AG08396 (cell line): ENCODE measurements at regions not wholly inside any gene's neighbourhood (a gene's known extent, or its start where the extent isn't known, plus 50 kb on each side); places are given as distances from the start of the nearest gene placed in this dataset.

Experiments
- DNase-seq: peaks from one replicate; pipeline ENCODE4 v3.0.0; 2012; ENCODE audit warnings: low spot score, mixed read lengths

GRCh38 chr3:178393824-178394223, 142.4 kb upstream of the KCNMB2 start:
- peak; percentile 26 for DNase-seq

GRCh38 chr3:178396318-178396717, 139.9 kb upstream of the KCNMB2 start:
- DNase-seq: no peak

DNA sequence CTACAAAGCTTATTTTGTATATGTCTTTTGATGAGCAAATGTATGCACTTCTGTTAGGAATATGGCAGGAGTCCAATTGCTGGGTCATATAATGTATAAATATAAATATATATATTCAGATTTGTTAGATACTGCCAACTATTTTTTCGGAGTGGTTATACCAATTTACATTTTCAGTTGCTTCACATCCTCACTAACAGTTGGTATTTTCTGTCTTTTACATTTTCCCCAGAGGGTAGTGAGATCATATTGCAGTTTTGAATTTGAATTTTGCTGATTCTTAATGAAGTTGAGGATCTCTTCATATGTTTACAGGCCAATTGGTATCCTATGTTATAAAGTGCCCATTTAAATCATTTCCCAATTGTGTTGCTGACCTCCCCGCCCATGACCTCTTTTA, 139.0 kb upstream of the KCNMB2 start:
- DNase-seq: no peak

- no peak for DNase-seq
These were observed 138.4 kb upstream of the KCNMB2 start for GRCh38 chr3:178397836-178398235.

DNA sequence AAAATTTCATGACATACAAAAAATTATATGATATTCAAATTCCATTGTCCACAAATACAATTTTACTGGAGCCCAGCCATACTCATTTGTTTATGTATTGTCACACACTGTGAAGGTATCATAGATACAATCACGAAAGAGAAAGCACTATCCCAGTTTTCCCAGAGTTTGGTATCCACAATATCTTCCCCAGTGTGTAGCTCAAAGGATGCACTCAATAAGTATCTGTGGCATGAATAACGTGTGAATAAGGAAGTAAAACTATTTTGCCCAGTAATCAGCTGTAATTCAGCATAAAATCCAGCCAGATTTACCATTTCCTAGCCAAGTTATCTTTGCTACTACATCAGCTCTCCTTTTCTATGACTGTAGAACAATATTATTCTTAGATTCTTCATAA, 131.3 kb upstream of the KCNMB2 start:
- no peak for DNase-seq

DNA sequence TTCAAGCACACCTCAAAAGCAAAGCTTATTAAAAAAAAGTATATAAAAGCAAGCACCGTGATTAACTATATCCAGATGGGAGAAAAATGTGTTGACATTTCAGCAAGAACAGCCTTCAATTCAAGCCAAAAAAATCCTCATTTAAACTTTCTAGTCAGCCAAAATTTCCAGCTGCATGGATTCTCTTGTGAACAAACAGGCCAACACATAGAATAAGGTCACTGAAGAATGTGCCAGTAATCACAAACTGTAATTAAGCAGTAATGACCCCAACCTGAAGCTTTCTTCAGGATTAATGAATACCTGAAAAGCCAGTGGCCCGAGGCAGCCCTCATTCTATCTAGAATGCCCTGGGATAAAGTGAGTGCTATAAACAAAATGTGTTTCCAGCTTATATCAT, 130.7 kb upstream of the KCNMB2 start:
- DNase-seq: no peak

DNA sequence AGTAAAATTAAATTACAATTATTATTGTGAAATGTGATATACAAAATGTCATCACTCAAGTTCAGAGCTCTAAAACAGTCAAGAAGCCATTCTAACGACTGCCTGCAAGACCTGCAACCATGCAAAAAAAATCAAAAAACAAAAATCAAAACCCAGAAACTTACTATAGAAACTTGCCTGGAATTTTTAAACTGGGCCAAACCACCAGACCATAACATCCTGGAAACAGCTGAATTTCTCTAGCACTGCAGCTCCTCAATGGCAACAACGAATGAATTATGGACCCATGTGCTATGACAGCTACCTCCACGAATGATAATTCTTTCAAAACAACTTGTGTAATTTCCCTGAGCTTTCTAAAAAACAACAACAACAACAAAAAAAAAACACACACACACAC, 130.0 kb upstream of the KCNMB2 start:
- no peak for DNase-seq

DNA sequence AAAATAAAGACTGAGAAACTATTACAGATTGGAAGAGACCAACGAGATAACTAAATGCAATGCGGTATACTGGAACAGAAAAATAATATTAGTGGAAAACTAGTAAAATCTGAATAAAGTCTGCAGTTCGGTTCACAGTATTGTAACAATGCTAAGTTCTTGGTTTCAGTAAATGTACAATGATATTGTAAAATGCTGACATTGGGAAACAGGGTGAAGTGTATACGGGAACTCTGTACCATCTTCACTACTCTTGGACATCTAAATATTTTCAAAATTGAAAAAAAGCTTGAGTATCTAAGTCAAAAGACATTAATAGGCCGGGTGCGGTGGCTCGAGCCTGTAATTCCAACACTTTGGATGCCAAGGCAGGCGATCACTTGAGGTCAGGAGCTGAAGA, 120.9 kb upstream of the KCNMB2 start:
- DNase-seq: no peak

GRCh38 chr3:178417736-178418135, 118.5 kb upstream of the KCNMB2 start:
- no peak for DNase-seq

DNA sequence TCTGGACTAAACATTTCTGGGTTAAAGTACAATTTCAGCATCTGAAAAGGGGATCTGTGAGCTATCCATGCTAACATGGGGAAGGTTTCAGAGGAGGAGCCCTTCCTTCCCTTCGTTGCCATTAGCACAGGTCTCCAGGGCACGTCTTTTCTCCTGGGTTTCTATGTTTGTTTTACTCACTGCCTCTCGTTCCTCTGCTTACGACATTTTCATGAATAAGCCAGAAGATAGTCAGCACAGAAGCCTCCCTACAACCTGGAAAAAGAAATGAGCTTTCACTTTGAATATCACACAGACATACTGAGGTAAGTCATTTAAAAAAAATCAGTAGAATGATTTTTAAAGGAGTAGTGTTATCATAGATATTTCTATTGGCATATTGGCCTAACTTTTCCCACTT, 117.2 kb upstream of the KCNMB2 start:
- no peak for DNase-seq

GRCh38 chr3:178420033-178420432, 116.2 kb upstream of the KCNMB2 start:
- no peak for DNase-seq

GRCh38 chr3:178421069-178421468, 115.2 kb upstream of the KCNMB2 start:
- DNase-seq: no peak

DNA sequence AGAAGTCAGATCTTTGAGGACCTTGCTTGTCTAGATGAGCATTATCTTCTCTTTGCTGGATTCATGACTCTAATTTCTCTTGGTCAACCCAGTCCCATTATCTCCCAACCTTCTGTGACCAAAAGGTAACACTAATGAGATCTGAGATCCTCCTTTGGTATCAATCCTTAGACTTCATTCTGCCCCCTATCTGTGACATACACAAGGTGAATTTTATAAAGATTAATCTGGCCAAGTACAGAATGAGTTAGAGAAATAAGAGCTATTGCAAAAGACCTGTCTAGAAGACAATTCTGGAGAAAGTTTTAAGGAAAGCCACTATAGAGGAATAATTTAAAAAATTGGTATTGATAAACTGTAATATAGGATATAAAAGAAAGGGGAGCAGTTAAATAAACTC, 113.8 kb upstream of the KCNMB2 start:
- no peak for DNase-seq

DNA sequence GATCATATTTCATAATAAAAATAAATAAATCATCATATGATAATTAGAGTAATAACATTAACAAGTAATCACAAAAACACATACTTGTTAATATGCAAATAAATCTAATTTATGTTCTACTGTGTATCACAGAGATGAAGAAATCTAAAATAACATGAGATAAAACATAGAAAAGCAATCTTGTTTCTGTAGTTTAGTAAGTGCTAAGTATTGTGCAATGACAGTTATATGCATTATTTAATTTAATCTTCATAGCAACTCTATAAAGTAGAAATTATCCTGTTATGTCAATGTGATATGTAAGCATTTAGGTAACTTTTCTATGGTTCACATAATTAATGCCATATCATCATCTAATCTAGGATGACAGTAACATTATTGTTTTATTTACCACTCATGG, 108.2 kb upstream of the KCNMB2 start:
- DNase-seq: no peak

GRCh38 chr3:178434206-178434805, 101.9 kb upstream of the KCNMB2 start:
- no peak for DNase-seq

- no peak for DNase-seq
These were observed 100.7 kb upstream of the KCNMB2 start for GRCh38 chr3:178435575-178435974.

DNA sequence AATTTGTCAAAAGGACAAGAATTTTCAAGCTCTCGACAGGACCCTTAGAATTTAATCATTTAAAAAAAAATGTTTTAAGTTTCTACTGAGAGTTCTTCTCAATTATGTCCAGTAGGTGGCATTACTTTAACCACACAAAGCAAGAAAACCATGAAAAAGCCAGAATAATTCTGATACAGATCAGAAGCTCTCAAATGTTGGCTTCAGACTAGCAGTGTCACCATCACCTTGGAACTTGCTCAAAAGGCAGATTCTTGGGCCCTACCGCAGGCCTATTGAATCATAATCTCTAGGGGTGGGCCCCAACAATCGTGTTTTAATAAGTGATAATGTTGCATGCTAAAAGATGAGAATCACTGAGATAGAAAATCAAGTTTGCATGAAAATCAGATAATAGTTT, 99.5 kb upstream of the KCNMB2 start:
- peak; percentile 50 for DNase-seq

GRCh38 chr3:178437236-178437635, 99.0 kb upstream of the KCNMB2 start:
- DNase-seq: no peak

DNA sequence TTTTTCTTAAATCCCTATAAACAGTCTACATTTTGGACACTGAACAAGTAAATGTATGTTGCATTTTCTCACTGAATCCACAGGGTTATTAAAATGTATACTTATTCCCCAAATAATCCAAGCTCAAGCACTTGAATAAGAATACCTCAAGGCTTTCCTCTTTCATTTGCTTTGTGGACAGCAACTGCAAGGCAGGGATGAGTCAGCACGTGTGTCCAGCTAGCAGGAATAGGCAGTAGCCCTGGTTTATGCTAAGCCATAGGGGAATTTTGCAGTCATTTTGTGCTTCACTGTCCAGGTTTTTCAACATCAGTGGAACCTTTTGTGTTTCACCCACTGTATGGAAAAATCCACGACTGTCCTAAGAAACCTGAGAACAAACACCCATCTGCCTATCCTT, 96.7 kb upstream of the KCNMB2 start:
- peak; percentile 58 for DNase-seq

- no peak for DNase-seq
These were observed 96.2 kb upstream of the KCNMB2 start for GRCh38 chr3:178440043-178440442.

DNA sequence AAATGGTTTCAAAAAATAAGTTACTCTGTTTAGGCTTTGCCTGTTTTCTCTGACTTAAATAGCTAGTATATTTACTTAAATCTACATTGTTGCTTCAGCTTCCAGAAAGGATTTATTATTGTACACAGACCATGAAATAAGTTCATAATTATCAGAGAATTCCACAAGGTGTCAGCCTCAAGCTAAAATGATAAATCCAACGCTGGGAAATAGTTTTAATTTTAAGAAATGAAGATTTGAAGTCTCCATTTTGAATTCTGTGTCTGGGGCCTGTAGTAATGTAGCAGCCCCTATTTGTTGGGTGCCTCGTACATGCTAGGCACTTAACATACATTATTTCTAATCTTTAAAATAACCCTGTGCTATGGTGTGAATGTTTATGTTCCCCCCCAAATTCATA, 92.6 kb upstream of the KCNMB2 start:
- DNase-seq: no peak

DNA sequence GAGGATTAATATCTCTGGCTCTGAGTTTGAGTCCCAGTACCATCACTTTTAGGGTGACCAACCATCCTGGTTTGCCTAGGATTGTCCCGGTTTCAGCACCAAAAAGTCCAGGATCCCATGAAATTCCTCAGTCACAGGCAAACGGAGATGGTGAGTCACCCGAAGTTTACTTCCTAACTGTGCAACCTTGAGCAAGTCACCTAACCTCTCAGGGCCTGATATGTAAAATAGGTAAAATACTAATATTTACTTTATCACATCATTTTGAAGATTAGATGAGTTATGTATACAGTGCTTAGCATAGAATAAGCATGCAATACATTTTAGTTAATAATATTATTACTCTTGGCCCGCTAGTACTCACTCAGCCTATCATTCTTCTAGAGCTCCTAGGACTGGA, 91.1 kb upstream of the KCNMB2 start:
- DNase-seq: no peak

GRCh38 chr3:178446059-178446458, 90.2 kb upstream of the KCNMB2 start:
- no peak for DNase-seq

GRCh38 chr3:178450476-178450875, 85.8 kb upstream of the KCNMB2 start:
- DNase-seq: no peak

DNA sequence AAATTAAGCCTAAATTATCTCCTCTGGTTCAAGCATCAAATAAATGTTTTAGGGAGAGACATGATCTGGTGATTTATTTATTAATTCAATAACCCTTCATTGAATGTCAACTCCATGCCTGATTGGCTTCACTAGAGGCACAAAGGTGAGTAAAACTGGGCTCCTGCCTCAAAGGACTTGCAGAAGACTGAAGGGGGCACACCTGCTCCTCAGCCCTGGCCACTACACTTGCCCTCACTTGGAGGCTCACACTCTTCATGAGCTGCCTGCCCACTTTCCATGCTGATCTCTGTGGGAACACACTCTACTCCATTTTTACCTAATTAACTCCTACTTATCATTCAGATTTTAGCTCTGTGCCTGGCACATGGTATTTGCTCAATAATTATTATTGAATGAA, 84.4 kb upstream of the KCNMB2 start:
- DNase-seq: no peak
